Activated effector memory CD4-positive, alpha-beta T cell treated with anti-CD3 and anti-CD28 coated beads, Interleukin-2, amount 50 U/mL, for 16 hours (primary cell): ENCODE measurements at regions not wholly inside any gene's neighbourhood (a gene's known extent, or its start where the extent isn't known, plus 50 kb on each side); places are given as distances from the start of the nearest gene placed in this dataset.
"Not testable (repeated sequence)": the region's sequence is repeated elsewhere in the genome, so short reads cannot be mapped to it uniquely, and the experiment has no call there.

Experiments
- DNase-seq: peaks from one replicate; pipeline ENCODE4 v3.0.0-alpha.2; 2020

DNA sequence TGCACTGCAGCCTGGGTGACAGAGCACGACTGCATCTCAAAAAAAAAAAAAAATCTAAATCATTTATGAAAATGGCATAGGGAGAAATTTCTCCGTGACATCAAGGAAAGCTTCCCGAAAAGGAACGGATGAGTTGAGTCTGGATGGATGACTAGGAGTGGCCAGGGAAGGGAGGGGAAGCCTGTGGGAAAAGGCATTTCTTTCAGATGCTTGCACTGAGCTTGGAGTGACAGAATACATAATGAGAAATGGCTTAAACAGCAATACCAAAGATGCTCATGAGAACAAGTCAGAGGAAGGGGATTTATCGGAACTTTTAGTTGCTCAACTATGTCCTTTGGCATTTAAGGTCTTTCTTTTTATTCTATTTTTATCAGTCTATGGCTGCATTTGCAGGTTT is 1369.2 kb upstream of the TMEM132C start:
- DNase-seq = no peak

DNA sequence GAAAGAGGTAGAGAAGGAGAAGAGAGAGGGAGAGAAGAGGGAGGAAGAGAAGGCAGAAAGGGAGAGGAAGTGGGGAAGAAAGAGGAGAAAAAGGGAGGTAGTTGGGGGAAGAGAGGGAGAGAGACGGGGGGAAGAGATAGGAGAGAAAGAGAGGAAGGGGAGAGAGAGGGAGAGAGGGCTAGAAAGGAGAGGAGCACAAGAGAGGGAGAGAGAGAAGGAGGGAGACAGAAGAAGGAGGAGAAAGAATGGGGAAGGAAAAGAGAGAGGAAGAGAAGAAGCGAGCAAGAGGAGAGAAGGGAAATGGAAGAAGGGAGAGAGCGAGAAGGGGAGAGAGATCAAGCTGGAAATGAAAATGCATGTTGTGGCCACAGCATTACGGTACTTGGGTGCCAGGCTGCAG is 1368.4 kb upstream of the TMEM132C start:
- no peak for DNase-seq

DNA sequence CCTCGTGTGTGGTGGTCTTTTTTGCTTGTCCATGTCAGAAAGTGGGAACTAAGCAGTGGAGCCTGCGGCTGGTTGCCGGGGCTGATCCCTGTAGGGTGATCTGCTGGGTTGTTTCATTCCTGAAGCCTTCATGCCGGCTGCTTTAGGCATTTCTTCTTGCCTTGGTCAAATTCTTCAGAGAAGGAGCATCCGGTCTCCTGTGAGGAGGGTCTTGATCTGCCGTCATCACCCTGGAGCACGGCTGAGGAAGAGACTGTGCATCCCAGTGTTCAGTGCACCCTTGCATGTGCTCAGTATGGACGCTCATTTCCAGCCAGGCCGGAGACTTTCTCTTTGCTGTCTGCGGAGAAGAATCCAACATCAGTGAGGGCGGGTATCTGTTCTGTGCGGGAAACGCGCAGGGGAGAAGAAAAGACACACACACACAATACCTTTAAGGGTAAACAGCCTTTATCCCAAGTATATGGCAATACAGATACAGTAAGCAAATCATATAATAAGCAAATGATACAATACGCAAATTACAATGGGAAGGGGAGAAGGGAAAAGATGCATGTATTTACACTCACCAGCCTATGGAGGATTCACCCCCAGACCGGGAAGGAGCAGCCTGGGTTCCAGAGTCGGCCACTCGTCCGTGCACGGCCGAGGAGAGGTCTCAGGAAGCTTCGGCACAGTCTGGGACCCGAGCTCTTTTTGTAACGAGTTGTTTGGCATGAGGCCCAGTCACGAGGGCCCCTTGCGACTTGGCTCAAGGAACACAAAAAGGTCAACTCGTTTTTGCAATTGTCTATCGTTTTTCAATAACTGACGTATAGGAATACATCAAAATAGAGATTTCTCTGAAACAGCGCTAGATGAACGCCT is 1366.8 kb upstream of the TMEM132C start:
- no peak for DNase-seq

DNA sequence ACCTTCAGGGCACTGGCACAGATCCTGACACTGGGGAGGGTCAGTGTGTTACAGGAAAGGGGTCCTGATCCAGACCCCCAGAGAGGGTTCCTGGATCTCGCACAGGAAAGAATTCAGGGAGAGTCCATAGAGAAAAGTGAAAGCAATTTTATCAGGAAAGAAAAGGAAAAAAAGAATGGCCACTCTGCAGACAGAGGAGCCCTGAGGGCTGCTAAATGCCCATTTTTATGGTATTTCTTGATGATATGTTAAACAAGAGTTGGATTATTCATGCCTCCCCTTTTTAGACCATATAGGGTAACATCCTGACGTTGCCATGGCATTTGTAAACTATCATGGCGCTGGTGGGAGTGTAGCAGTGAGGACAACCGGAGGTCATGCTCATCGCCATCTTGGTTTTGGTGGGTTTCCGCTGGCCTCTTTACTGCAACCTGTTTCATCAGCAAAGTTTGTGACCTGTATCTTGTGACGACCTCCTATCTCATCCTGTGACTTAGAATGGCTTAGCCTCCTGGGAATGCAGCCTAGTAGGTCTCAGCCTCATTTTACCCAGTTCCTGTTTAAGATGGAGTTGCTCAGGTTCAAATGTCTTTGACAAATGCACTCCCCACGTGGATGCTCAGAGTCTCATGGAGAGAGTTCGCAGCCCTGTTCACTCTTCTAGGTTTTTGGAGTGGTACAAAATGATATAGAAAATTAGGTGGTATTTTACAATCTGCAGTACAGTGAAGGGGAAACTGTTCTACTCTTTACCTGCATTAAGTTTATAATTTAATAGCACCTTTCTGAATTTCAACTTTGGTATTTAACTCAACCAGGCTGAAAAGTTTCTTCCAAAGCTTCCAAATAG is 1363.7 kb upstream of the TMEM132C start:
- DNase-seq = no peak

- DNase-seq = no peak
Measured at GRCh38 chr12:126905752-126906151, 1361.2 kb upstream of the TMEM132C start.

DNA sequence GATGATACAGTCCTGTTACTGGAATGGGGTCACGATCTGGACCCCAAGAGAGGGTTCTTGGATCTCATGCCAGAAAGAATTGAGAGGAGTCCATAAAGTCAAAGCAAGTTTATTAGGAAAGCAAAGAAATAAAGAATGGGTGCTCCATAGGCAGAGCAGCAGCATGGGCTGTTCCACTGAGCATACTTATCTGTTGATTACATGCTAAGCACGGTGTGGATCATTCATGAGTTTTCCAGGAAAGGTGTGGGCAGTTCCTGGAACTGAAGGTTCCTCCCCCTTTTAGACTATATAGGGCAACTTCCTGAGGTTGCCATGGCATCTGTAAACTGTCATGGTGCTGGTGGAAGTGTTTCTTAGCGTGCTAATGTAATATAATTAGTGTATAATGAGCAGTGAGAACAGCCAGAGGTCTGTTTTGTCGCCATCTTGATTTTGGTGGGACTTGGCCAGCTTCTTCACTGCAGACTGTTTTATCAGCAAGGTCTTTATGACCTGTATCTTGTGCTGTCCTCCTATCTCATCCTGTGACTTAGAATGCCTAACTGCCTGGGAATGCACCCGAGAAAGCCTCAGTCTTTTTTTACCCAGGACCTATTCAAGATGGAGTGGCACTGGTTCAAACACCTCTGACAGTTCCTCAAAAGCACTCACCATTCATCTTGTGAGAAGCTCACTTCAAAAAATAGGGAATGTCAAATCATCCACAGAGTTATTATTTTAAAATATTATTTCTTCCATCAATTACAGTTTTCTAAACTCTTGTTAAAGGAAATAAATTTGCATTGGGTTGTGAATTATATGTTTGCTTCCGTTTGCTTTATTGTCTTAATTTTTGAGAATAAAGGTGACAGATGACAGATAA is 1358.8 kb upstream of the TMEM132C start:
- DNase-seq = no peak

DNA sequence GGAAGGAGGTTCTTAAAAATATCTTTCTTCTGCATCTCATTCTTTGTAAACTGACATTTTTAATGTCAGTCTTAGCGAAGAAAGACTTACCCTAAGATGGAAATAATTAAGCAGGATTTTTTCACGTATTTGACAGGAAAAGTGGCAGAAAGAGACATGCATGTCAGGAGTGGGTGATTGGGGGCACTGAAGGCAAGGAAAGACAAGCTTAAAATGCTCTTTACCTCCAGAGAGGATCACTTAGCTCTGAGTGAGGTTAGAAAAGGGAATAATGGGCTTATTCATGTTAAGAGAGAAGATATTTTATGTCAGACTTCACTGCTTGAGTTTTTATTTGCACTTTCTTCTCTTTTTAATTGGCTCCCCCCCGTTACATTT is 1358.2 kb upstream of the TMEM132C start:
- no peak for DNase-seq

GRCh38 chr12:126910570-126910969 is 1356.4 kb upstream of the TMEM132C start:
- no peak for DNase-seq

DNA sequence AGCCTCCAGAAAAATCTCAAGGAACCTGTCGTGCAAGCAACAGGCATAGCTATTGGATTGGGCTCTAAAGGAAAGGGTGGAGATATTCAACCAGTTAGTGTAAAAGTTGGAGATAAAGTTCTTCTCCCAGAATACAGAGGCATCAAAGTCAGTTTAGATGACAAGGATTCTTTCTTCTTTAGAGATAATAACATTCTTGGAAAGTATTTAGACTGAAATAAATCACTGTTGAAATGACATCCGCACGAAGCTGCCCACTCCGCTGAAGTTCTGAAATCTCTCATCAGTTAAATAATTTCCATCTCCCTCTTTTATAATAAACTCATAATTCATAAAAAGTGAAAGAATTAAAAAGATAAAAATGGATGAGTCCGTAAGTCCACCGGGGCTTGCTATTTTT is 1354.9 kb upstream of the TMEM132C start:
- DNase-seq = no peak

DNA sequence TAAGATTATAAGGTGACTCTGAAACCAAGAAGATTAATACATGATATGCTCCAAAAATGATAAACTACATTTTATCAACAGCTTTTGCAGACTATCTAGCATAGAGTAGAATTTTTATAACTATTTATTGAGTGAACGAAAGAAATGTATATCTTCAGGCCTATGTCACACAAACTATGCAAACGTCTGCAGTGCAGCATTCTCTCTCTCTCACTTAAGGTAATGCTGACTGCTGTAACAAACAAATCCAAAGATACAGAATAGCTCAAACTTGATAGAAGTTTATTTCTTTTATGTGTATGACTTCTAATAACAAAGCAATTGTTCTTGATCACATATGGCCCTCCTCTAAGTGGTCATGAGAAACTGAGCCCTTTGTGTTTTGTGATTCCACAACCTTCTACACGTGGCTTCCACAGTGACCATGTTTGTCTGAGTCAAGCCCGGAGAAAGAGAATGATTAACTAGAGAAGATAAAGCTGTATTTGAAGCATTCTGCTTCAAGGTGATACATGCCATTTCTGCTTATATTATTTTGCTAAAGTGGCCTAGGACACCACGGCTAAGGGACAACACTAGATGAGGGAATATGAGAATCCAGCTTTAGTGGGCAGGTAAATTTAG is 1352.7 kb upstream of the TMEM132C start:
- no peak for DNase-seq

DNA sequence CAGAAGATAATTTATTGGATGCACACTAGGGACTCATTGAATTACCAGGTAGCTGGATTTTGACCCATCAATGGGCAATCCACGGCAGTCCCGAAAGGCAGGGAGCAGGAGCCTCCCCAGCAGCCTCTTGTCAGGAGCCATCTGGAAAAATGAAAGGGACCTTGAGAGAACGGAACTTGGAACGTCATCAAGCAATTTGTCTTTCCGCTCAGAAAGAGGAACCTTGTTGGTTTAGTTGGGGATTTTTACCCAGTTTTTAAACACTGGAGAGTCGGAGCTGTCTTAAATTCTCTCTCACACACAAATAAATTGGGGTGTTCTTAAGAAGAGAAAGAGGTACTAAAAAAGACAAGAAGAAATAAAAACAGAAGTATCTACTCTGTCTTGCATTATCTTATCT is 1351.7 kb upstream of the TMEM132C start:
- no peak for DNase-seq

- no peak for DNase-seq
Measured at GRCh38 chr12:126926023-126926594, 1340.9 kb upstream of the TMEM132C start.

DNA sequence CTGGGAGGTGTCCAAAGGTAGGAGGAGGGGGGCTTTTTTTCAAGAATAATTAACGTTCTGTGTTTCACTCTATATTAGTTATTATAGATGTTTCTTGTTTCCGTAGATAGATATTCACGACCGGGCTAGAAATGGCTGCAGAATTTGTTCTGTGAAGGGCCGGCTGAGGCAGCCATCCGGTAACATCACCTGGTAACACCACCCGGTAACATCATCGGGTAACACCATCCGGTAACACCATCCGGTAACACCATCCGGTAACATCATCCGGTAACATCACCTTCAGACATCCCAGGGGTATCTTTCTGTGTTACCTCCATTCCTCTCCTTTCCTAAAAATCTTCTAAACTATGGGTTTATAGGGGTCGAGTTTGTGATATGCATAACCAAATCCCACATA is 1336.7 kb upstream of the TMEM132C start:
- DNase-seq = no peak

DNA sequence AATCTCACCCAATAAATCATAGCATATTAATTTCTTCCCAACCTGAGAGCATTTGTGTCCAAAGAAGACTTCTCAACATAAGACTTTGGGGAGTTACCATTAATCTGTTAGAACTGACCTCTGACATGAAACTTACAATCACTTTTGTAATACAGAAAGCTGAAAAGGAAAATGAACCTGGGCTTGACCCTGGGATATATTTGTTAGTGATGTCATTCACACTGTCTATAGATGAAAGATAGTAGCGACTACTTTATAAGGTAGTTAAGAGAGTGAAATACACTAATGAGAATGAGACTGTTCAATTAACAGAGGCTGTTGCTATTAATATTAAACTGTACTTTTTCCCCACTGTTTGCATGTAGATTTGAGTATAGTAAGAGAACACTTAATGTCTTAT is 1334.8 kb upstream of the TMEM132C start:
- no peak for DNase-seq

GRCh38 chr12:126935435-126935834 is 1331.5 kb upstream of the TMEM132C start:
- DNase-seq = no peak

DNA sequence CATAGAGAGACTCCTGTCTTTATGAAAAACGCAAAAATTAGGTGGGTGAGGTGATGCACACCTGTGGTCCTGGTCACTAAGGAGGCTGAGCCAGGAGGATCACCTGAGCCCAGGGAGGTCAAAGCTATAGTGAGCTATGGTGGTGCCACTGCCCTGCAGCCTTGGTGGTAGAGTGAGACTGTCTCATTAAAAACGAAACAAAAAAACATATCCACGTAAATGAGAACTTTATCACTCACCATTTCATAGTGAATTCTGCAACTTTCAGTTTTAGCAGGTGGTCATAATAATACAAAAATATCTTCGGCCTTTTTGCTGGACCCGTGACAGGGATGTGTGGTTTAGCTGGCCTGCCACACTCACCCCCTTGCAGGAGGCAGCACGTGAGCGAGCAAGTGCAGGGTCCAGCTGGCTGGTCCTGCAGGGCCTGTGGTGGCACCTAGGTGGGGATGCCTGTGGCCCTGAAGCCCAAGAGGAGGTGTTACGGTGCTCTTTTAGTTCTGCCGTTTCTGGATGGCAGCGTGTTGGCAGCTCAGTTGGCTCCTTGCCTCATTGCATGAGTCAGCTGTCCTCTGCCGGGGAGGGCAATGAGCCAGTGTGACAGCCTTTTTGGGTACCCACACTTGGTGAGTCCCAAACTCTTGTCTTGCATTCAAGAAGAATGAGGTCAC is 1330.7 kb upstream of the TMEM132C start:
- no peak for DNase-seq

- DNase-seq = no peak
Measured at GRCh38 chr12:126937431-126937830, 1329.5 kb upstream of the TMEM132C start.

- no peak for DNase-seq
Measured at GRCh38 chr12:126944684-126945083, 1322.3 kb upstream of the TMEM132C start.

GRCh38 chr12:126946958-126947357 is 1320.0 kb upstream of the TMEM132C start:
- DNase-seq = not testable (repeated sequence)

DNA sequence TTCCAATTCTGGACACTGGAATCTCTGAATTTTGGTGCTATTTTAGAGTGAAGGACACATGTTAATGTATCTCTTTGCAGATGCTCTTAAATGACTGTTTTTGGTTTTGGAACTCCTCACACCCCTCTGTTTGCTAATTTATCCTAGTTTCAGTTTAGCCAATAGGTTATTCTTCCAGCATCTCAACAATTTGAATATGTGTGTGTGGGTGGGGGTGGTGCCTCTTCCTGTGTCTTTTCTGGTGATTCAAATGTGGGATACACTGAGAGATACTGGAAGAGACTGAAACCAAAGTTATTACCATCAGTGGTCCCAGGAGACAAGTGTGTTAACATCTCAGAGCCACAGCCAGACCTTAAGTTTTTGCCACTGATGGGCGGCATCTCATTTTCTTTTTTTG is 1317.4 kb upstream of the TMEM132C start:
- DNase-seq = no peak

GRCh38 chr12:126950266-126950665 is 1316.7 kb upstream of the TMEM132C start:
- no peak for DNase-seq
